GM12872 (cell line): ENCODE measurements at regions not wholly inside any gene's neighbourhood (a gene's known extent, or its start where the extent isn't known, plus 50 kb on each side); places are given as distances from the start of the nearest gene placed in this dataset.

Source experiments
- CTCF ChIP-seq: IDR thresholded peaks from 3 replicates; pipeline ENCODE4 v1.5.1; 2011; ENCODE audit warnings: low read depth, mild to moderate bottlenecking, low read length, moderate library complexity; ENCODE audit not compliant: insufficient read depth

GRCh38 chrX:7252013-7252610, 104.2 kb upstream of the PUDP start:
- no peak for TF ChIP-seq CTCF

GRCh38 chrX:7247346-7247745, 99.4 kb upstream of the PUDP start:
- no peak for TF ChIP-seq CTCF

DNA sequence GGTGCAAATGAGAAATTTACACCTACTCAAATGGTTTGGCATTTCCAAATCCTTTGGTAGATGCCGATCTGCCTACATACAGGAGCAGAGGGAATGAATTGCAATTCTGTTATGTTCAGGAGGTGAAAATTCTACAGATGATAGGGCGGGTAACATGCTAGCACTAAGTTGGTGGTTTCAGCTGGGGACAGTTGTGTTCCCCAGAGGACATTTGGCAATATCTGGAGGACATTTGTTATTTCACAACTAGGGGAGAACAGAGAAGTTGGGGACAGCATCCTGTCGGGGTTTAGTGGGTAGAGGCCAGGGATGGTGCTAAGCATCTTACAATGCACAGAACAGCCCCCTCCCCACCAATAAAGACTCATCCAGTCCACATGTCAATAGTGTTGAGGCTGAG, 96.5 kb upstream of the PUDP start:
- TF ChIP-seq CTCF, result no peak

GRCh38 chrX:7242613-7243012, 94.7 kb upstream of the PUDP start:
- TF ChIP-seq CTCF, result no peak

DNA sequence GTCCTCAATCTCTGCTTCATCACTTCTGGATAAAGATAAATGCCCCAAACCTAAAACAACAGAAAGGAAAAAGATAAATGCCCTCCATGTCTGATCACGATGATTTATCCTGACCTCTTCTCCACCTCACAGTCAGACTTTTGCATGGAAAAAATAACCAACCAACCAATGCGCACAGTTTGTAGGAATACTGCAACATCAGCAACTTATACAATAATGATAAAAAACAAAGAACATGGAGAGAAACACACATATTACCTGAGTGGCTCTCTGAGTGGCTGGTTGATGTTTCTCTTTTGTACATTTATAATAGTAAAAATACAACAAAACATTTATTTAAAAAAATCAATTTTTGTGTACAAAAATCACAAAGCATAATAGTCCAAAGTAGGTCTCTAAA, 93.0 kb upstream of the PUDP start:
- TF ChIP-seq CTCF, result no peak

- TF ChIP-seq CTCF, result no peak
Measured at GRCh38 chrX:7235071-7235470, 87.1 kb upstream of the PUDP start.

- no peak for TF ChIP-seq CTCF
Measured at GRCh38 chrX:7233580-7234406, 85.8 kb upstream of the PUDP start.
